ENCODE measurements at regions not wholly inside any gene's neighbourhood (a gene's known extent, or its start where the extent isn't known, plus 50 kb on each side); places are given as distances from the start of the nearest gene placed in this dataset.

DNA sequence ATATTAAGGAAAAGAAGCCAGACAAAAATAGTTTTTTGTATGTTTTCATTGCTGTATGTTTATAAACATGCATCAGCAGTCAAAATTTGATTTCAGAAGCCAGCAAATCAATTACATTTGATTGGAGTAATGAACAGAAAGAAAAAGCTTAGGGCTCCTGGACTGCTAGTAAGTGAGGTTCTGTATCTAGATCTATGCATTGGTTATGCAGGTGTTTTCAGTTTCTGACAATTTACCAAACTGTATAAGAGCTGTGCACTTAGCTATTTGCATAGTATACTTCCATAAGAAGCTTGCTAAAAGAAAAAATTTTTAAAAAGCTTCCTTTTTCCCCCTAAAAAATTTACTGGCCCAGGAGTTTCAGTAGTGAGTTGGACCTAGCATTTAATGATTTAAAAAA is 881.6 kb downstream of the PCDH7 start:
- TF ChIP-seq EZH2 (IDR thresholded peaks at IDR 0.05; ENCODE audit: low read depth, low read length, severe bottlenecking) (no peak), TCF12 (IDR thresholded peaks at IDR 0.05; ENCODE audit: low read depth, low read length) (no peak), BCL11A (IDR thresholded peaks at IDR 0.05; ENCODE audit: low read depth in 2 of 2, low read length in 2 of 2) (no peak), CEBPB (IDR thresholded peaks at IDR 0.05; ENCODE audit: low read depth, low read length) (no peak)
- TF ChIP-seq, protein P1, sequence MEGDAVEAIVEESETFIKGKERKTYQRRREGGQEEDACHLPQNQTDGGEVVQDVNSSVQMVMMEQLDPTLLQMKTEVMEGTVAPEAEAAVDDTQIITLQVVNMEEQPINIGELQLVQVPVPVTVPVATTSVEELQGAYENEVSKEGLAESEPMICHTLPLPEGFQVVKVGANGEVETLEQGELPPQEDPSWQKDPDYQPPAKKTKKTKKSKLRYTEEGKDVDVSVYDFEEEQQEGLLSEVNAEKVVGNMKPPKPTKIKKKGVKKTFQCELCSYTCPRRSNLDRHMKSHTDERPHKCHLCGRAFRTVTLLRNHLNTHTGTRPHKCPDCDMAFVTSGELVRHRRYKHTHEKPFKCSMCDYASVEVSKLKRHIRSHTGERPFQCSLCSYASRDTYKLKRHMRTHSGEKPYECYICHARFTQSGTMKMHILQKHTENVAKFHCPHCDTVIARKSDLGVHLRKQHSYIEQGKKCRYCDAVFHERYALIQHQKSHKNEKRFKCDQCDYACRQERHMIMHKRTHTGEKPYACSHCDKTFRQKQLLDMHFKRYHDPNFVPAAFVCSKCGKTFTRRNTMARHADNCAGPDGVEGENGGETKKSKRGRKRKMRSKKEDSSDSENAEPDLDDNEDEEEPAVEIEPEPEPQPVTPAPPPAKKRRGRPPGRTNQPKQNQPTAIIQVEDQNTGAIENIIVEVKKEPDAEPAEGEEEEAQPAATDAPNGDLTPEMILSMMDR (IDR thresholded peaks at IDR 0.05; ENCODE audit: control extremely low read depth in 1 of 3, insufficient read depth in 1 of 3, low read depth in 1 of 3, low read length in 3 of 3), result no peak
